Endodermal cell (in vitro differentiated cells): ENCODE measurements at regions not wholly inside any gene's neighbourhood (a gene's known extent, or its start where the extent isn't known, plus 50 kb on each side); places are given as distances from the start of the nearest gene placed in this dataset.

ENCODE experiments used
- DNase-seq: peaks from one replicate; pipeline ENCODE4 v3.0.0-alpha.2; 2017
- H3K27ac ChIP-seq: 2 replicates; pipeline ENCODE4 v1.5.1; 2013; ENCODE audit warnings: mild to moderate bottlenecking, low read depth, low read length, moderate library complexity
- H3K27me3 ChIP-seq: 2 replicates; pipeline ENCODE4 v1.6.1; 2013; ENCODE audit warnings: mild to moderate bottlenecking, low read length, moderate library complexity; ENCODE audit not compliant: insufficient read depth, control insufficient read depth, poor library complexity, severe bottlenecking
- H3K36me3 ChIP-seq: 2 replicates; pipeline ENCODE4 v1.7.0; 2013; ENCODE audit warnings: mild to moderate bottlenecking, low read length, moderate library complexity; ENCODE audit not compliant: control insufficient read depth, insufficient read depth
- H3K4me1 ChIP-seq: one replicate; pipeline ENCODE4 v1.7.0; 2013; ENCODE audit warnings: low read length; ENCODE audit not compliant: control insufficient read depth, insufficient read depth
- H3K4me3 ChIP-seq: 2 replicates; pipeline ENCODE4 v1.5.1; 2013; ENCODE audit warnings: mild to moderate bottlenecking, low read length, moderate library complexity
- H3K9ac ChIP-seq: 2 replicates; pipeline ENCODE4 v1.6.1; 2013; ENCODE audit warnings: mild to moderate bottlenecking, low read length, moderate library complexity; ENCODE audit not compliant: poor library complexity, severe bottlenecking; ENCODE audit errors: extremely low read depth
- H3K9me3 ChIP-seq: 2 replicates; pipeline ENCODE4 v1.6.1; 2013; ENCODE audit warnings: mild to moderate bottlenecking, low read length, moderate library complexity; ENCODE audit not compliant: control insufficient read depth
- H3K27ac Mint-ChIP-seq: 2 replicates; pipeline ENCODE4 v1.8.0; 2020; ENCODE audit warnings: mixed read lengths
- H3K27me3 Mint-ChIP-seq: 2 replicates; pipeline ENCODE4 v1.8.0; 2021; ENCODE audit warnings: mild to moderate bottlenecking, mixed read lengths; ENCODE audit not compliant: insufficient read depth
- H3K36me3 Mint-ChIP-seq: 2 replicates; pipeline ENCODE4 v1.8.0; 2020; ENCODE audit warnings: low read depth, mixed read lengths
- H3K4me1 Mint-ChIP-seq: 2 replicates; pipeline ENCODE4 v1.8.0; 2020; ENCODE audit warnings: mixed read lengths
- H3K4me3 Mint-ChIP-seq: 2 replicates; pipeline ENCODE4 v1.8.0; 2020; ENCODE audit warnings: mild to moderate bottlenecking, moderate library complexity, mixed read lengths
- H3K9me3 Mint-ChIP-seq: 2 replicates; pipeline ENCODE4 v1.8.0; 2020; ENCODE audit warnings: mild to moderate bottlenecking, mixed read lengths
- WGBS, 2 experiments: methylation state at CpG; one replicate each; pipeline versions ENCODE4 v1.1.5 to v1.1.7; 2013; ENCODE audit warnings: missing lambda C conversion rate in 2 of 2, mixed read lengths in 1 of 2; ENCODE audit not compliant: insufficient coverage in 1 of 2, insufficient read length in 1 of 2; 5-methylcytosine and 5-hydroxymethylcytosine counted together
- TF ChIP-seq, protein P1 (sequence below): fragments of 200-600 bp; sonication (generic); conservative IDR thresholded peaks from 2 replicates; pipeline ENCODE4 v1.5.0; 2021; ENCODE audit warnings: antibody characterized with exemption, mild to moderate bottlenecking

DNA sequence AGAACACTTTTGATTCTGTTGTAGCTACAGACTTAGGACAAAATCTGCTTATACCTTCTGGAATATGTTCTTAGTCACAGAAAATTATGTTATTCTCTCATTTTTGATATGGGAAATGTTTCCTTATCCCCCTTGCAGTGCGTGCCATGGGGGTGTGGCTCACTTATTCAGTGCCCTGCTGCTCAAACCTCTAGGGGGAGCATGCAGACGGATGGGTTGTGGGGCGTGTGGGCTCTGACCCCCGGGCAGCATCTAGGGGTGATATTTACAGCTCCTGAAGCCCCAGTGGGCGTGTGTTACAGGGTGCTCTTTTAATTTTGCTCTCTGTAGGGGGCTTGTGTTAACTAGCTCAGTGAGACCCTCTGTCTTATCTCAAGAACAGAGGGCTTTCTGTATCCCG is 61.3 kb upstream of the FERMT1 start:
- Mint-ChIP-seq H3K27ac (no peak overlapping the region), H3K36me3 (no peaks in the 10 kb centered on the region), H3K4me3 (no peak overlapping the region), H3K27me3 (no peaks in the 10 kb centered on the region), H3K4me1 (no peaks in the 10 kb centered on the region), H3K9me3 (peaks cover 2% of the 10 kb centered on the region)
- Histone ChIP-seq H3K9ac (no peak overlapping the region), H3K36me3 (no peaks in the 10 kb centered on the region), H3K4me3 (no peak overlapping the region), H3K4me1 (no peaks in the 10 kb centered on the region), H3K27ac (no peak overlapping the region), H3K27me3 (no peaks in the 10 kb centered on the region), H3K9me3 (no peaks in the 10 kb centered on the region)
- TF ChIP-seq, protein P1, sequence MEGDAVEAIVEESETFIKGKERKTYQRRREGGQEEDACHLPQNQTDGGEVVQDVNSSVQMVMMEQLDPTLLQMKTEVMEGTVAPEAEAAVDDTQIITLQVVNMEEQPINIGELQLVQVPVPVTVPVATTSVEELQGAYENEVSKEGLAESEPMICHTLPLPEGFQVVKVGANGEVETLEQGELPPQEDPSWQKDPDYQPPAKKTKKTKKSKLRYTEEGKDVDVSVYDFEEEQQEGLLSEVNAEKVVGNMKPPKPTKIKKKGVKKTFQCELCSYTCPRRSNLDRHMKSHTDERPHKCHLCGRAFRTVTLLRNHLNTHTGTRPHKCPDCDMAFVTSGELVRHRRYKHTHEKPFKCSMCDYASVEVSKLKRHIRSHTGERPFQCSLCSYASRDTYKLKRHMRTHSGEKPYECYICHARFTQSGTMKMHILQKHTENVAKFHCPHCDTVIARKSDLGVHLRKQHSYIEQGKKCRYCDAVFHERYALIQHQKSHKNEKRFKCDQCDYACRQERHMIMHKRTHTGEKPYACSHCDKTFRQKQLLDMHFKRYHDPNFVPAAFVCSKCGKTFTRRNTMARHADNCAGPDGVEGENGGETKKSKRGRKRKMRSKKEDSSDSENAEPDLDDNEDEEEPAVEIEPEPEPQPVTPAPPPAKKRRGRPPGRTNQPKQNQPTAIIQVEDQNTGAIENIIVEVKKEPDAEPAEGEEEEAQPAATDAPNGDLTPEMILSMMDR = peak; percentile 65
- DNase-seq = peak; percentile 55
- WGBS, 2 experiments = 82 to 87% methylated on average over 2 to 6 of the region's 6 CpGs

DNA sequence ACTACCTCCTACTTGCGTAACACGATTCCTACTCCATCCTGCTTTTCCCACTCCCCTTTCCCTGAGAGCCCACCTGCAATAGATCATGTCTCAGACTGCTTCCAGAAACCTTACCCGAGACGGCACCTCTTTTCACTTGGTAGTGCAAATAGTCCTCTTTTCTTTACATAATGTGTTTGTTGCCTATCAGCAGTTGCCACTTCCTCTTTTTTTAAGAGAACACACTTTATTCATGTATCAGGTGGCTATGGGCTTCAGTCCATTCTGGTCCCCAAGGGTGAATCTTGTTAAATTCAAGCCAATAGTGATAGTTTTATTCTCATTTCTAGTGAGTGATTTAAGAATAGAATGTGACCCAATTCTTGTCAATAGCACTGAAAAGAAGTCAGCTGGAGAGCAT is 57.7 kb upstream of the FERMT1 start:
- peaks cover 2% of the 10 kb centered on the region for H3K4me1 Mint-ChIP-seq
- no peak overlapping the region for H3K4me3 ChIP-seq
- H3K36me3 Mint-ChIP-seq = no peaks in the 10 kb centered on the region
- H3K27me3 ChIP-seq = no peaks in the 10 kb centered on the region
- H3K9me3 Mint-ChIP-seq = peaks cover 4% of the 10 kb centered on the region
- no peak for DNase-seq
- TF ChIP-seq, protein P1 = no peak
- H3K9ac ChIP-seq = no peak overlapping the region
- H3K4me3 Mint-ChIP-seq = no peak overlapping the region
- H3K4me1 ChIP-seq = no peaks in the 10 kb centered on the region
- H3K27me3 Mint-ChIP-seq = no peaks in the 10 kb centered on the region
- no peak overlapping the region for H3K27ac Mint-ChIP-seq
- no peaks in the 10 kb centered on the region for H3K36me3 ChIP-seq
- WGBS, 2 experiments = 95 to 100% methylated on average over 4 of the region's 4 CpGs
- H3K27ac ChIP-seq = no peak overlapping the region
- no peaks in the 10 kb centered on the region for H3K9me3 ChIP-seq

DNA sequence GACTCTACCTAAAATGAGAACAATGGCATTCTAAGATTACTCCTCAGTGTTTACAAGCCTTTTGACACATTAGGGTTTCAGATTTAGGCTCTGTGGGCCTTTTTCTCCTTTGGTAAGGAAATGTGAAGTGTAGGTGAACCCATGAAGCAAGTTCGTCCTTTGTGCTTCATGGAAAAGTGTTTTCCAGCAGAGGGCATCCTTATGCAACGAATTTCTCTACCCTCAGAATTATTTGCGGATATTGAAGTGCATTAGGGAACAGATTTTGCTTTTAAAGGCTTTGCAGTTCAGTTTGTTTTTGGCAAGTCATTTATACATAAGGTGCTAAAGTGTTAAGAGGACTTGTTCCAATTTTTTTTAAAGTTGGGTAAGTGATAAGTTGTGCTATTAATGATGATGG is 55.7 kb upstream of the FERMT1 start:
- no peak for DNase-seq
- no peak overlapping the region for H3K4me3 Mint-ChIP-seq
- H3K36me3 Mint-ChIP-seq = no peaks in the 10 kb centered on the region

More for the DNA sequence above, 55.7 kb upstream of the FERMT1 start:
- Mint-ChIP-seq H3K27me3 (no peaks in the 10 kb centered on the region), H3K4me1 (peaks cover 2% of the 10 kb centered on the region), H3K27ac (no peak overlapping the region), H3K9me3 (peaks cover 4% of the 10 kb centered on the region)
- TF ChIP-seq, protein P1 = peak; percentile 75
- WGBS, 2 experiments = 15% methylated on average over 3 of the region's 3 CpGs; no CpG with 5 or more reads in 1 of the 2 experiments
- H3K27ac ChIP-seq = no peak overlapping the region
- no peaks in the 10 kb centered on the region for H3K27me3 ChIP-seq
- no peaks in the 10 kb centered on the region for H3K36me3 ChIP-seq
- H3K4me3 ChIP-seq = no peak overlapping the region
- no peaks in the 10 kb centered on the region for H3K9me3 ChIP-seq
- H3K9ac ChIP-seq = no peak overlapping the region
- H3K4me1 ChIP-seq = no peaks in the 10 kb centered on the region
